MG63 (cell line): ENCODE measurements at regions not wholly inside any gene's neighbourhood (a gene's known extent, or its start where the extent isn't known, plus 50 kb on each side); places are given as distances from the start of the nearest gene placed in this dataset.

Source experiments
- DNase-seq: peaks from one replicate; pipeline ENCODE4 v3.0.0-alpha.2; 2020
- H3K27me3 ChIP-seq: fragments of 250-450 bp; sonication (Bioruptor Pico); 2 replicates; pipeline ENCODE4 v1.5.1; 2020; ENCODE audit warnings: mild to moderate bottlenecking, moderate library complexity
- H3K36me3 ChIP-seq: fragments of 250-450 bp; sonication (Bioruptor Pico); 2 replicates; pipeline ENCODE4 v1.5.1; 2020; ENCODE audit warnings: mild to moderate bottlenecking, moderate library complexity
- H3K4me3 ChIP-seq: fragments of 250-450 bp; sonication (Bioruptor Pico); 2 replicates; pipeline ENCODE4 v1.5.1; 2020; ENCODE audit warnings: mild to moderate bottlenecking, moderate library complexity
- H3K9me3 ChIP-seq: fragments of 250-450 bp; sonication (Bioruptor Pico); 2 replicates; pipeline ENCODE4 v1.5.1; 2020; ENCODE audit warnings: mild to moderate bottlenecking, moderate library complexity

- no peak overlapping the region for H3K4me3 ChIP-seq
- peaks cover 8% of the 10 kb centered on the region; the same call in 1 of the 2 replicates for H3K27me3 ChIP-seq
- no peak for DNase-seq
- no peaks in the 10 kb centered on the region for H3K9me3 ChIP-seq
- H3K36me3 ChIP-seq, result no peaks in the 10 kb centered on the region
These were observed 142.9 kb upstream of the SLC30A5 start for GRCh38 chr5:68950930-68951329.

- H3K4me3 ChIP-seq, result no peak overlapping the region
- DNase-seq, result no peak
- peaks cover 5% of the 10 kb centered on the region; the same call in 1 of the 2 replicates for H3K27me3 ChIP-seq
- H3K9me3 ChIP-seq, result no peaks in the 10 kb centered on the region
- no peaks in the 10 kb centered on the region for H3K36me3 ChIP-seq
These were observed 140.5 kb upstream of the SLC30A5 start for GRCh38 chr5:68953231-68953874.

GRCh38 chr5:68953875-68954617 is 139.8 kb upstream of the SLC30A5 start:
- DNase-seq, result no peak
- H3K4me3 ChIP-seq, result no peak overlapping the region
- no peaks in the 10 kb centered on the region for H3K9me3 ChIP-seq
- no peaks in the 10 kb centered on the region for H3K36me3 ChIP-seq
- H3K27me3 ChIP-seq, result peaks cover 3% of the 10 kb centered on the region; the same call in 1 of the 2 replicates

GRCh38 chr5:68954618-68954910 is 139.2 kb upstream of the SLC30A5 start:
- H3K4me3 ChIP-seq, result no peak overlapping the region

GRCh38 chr5:68957591-68957990 is 136.2 kb upstream of the SLC30A5 start:
- Histone ChIP-seq H3K4me3 (no peak overlapping the region), H3K9me3 (no peaks in the 10 kb centered on the region), H3K27me3 (no peaks in the 10 kb centered on the region), H3K36me3 (no peaks in the 10 kb centered on the region)
- DNase-seq, result no peak

More at GRCh38 chr5:68954618-68954910, 139.2 kb upstream of the SLC30A5 start:
- DNase-seq, result no peak
- Histone ChIP-seq H3K27me3 (no peaks in the 10 kb centered on the region), H3K36me3 (no peaks in the 10 kb centered on the region), H3K9me3 (no peaks in the 10 kb centered on the region)

- H3K27me3 ChIP-seq, result no peaks in the 10 kb centered on the region
- DNase-seq, result no peak
- no peaks in the 10 kb centered on the region for H3K36me3 ChIP-seq
- no peaks in the 10 kb centered on the region for H3K9me3 ChIP-seq
- no peak overlapping the region for H3K4me3 ChIP-seq
These were observed 135.4 kb upstream of the SLC30A5 start for GRCh38 chr5:68958428-68958827.

GRCh38 chr5:68960456-68960855 is 133.4 kb upstream of the SLC30A5 start:
- no peaks in the 10 kb centered on the region for H3K36me3 ChIP-seq
- H3K9me3 ChIP-seq, result no peaks in the 10 kb centered on the region
- DNase-seq, result no peak
- H3K27me3 ChIP-seq, result no peaks in the 10 kb centered on the region
- no peak overlapping the region for H3K4me3 ChIP-seq

- no peaks in the 10 kb centered on the region for H3K27me3 ChIP-seq
- no peaks in the 10 kb centered on the region for H3K36me3 ChIP-seq
- no peak overlapping the region for H3K4me3 ChIP-seq
- no peaks in the 10 kb centered on the region for H3K9me3 ChIP-seq
- no peak for DNase-seq
These were observed 132.9 kb upstream of the SLC30A5 start for GRCh38 chr5:68960961-68961360.

GRCh38 chr5:68961762-68962161 is 132.1 kb upstream of the SLC30A5 start:
- Histone ChIP-seq H3K36me3 (no peaks in the 10 kb centered on the region), H3K9me3 (no peaks in the 10 kb centered on the region), H3K4me3 (no peak overlapping the region), H3K27me3 (no peaks in the 10 kb centered on the region)
- DNase-seq, result no peak

GRCh38 chr5:68962757-68963484 is 130.9 kb upstream of the SLC30A5 start:
- Histone ChIP-seq H3K36me3 (no peaks in the 10 kb centered on the region), H3K27me3 (no peaks in the 10 kb centered on the region), H3K4me3 (no peak overlapping the region), H3K9me3 (no peaks in the 10 kb centered on the region)
- DNase-seq, result peak; percentile 44

GRCh38 chr5:68964679-68965078 is 129.1 kb upstream of the SLC30A5 start:
- H3K4me3 ChIP-seq, result no peak overlapping the region
- no peaks in the 10 kb centered on the region for H3K9me3 ChIP-seq
- H3K36me3 ChIP-seq, result no peaks in the 10 kb centered on the region
- DNase-seq, result no peak
- no peaks in the 10 kb centered on the region for H3K27me3 ChIP-seq

- Histone ChIP-seq H3K36me3 (no peaks in the 10 kb centered on the region), H3K4me3 (no peak overlapping the region), H3K27me3 (no peaks in the 10 kb centered on the region), H3K9me3 (no peaks in the 10 kb centered on the region)
- DNase-seq, result no peak
These were observed 127.9 kb upstream of the SLC30A5 start for GRCh38 chr5:68965926-68966325.

GRCh38 chr5:68966596-68966995 is 127.2 kb upstream of the SLC30A5 start:
- Histone ChIP-seq H3K27me3 (no peaks in the 10 kb centered on the region), H3K9me3 (no peaks in the 10 kb centered on the region), H3K4me3 (no peak overlapping the region), H3K36me3 (no peaks in the 10 kb centered on the region)
- no peak for DNase-seq

- Histone ChIP-seq H3K9me3 (no peaks in the 10 kb centered on the region), H3K27me3 (no peaks in the 10 kb centered on the region), H3K36me3 (no peaks in the 10 kb centered on the region), H3K4me3 (no peak overlapping the region)
- DNase-seq, result no peak
These were observed 125.4 kb upstream of the SLC30A5 start for GRCh38 chr5:68968429-68968828.

- H3K27me3 ChIP-seq, result no peaks in the 10 kb centered on the region
- H3K4me3 ChIP-seq, result no peak overlapping the region
- H3K36me3 ChIP-seq, result no peaks in the 10 kb centered on the region
- peaks cover 3% of the 10 kb centered on the region for H3K9me3 ChIP-seq
- no peak for DNase-seq
These were observed 123.2 kb upstream of the SLC30A5 start for GRCh38 chr5:68970617-68971016.

- DNase-seq, result no peak
- no peak overlapping the region for H3K4me3 ChIP-seq
- H3K36me3 ChIP-seq, result no peaks in the 10 kb centered on the region
- H3K27me3 ChIP-seq, result no peaks in the 10 kb centered on the region
- H3K9me3 ChIP-seq, result peaks cover 7% of the 10 kb centered on the region
These were observed 120.1 kb upstream of the SLC30A5 start for GRCh38 chr5:68973696-68974095.

- Histone ChIP-seq H3K9me3 (no peaks in the 10 kb centered on the region), H3K36me3 (no peaks in the 10 kb centered on the region), H3K4me3 (no peak overlapping the region), H3K27me3 (no peaks in the 10 kb centered on the region)
- no peak for DNase-seq
These were observed 110.8 kb upstream of the SLC30A5 start for GRCh38 chr5:68983043-68983442.

- Histone ChIP-seq H3K27me3 (no peaks in the 10 kb centered on the region), H3K36me3 (no peaks in the 10 kb centered on the region), H3K9me3 (no peaks in the 10 kb centered on the region), H3K4me3 (no peak overlapping the region)
- DNase-seq, result no peak
These were observed 109.9 kb upstream of the SLC30A5 start for GRCh38 chr5:68983959-68984358.
